ENCODE measurements at regions not wholly inside any gene's neighbourhood (a gene's known extent, or its start where the extent isn't known, plus 50 kb on each side); places are given as distances from the start of the nearest gene placed in this dataset.

DNA sequence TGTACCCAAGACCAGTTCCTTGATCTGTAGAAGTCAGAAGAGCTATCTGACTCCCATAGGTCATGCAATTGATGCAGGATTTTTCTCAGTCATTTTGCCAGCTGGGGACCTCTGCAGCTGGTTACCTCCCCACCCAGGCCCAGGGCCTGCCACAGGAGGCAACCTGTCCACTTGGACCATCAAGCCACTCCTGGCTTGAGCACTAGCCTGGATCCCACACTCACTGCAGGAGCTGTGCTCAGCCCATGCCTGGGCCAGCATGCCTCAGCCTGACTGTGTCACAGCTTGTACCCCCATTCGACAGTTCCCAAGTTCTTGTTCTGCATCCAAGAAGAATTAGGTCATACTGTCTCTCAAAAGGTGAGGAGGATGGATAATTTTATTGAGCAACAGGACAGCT lies 189.4 kb downstream of the PCDH17 start:
- no peak for TF ChIP-seq DNMT3B (CRISPR knock-in tag; conservative IDR thresholded peaks at IDR 0.05)
- TF ChIP-seq, protein P1, sequence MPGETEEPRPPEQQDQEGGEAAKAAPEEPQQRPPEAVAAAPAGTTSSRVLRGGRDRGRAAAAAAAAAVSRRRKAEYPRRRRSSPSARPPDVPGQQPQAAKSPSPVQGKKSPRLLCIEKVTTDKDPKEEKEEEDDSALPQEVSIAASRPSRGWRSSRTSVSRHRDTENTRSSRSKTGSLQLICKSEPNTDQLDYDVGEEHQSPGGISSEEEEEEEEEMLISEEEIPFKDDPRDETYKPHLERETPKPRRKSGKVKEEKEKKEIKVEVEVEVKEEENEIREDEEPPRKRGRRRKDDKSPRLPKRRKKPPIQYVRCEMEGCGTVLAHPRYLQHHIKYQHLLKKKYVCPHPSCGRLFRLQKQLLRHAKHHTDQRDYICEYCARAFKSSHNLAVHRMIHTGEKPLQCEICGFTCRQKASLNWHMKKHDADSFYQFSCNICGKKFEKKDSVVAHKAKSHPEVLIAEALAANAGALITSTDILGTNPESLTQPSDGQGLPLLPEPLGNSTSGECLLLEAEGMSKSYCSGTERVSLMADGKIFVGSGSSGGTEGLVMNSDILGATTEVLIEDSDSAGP (CRISPR knock-in tag; IDR thresholded peaks at IDR 0.05; ENCODE audit: borderline replicate concordance), result no peak
- TF ChIP-seq NFYB (CRISPR knock-in tag; IDR thresholded peaks at IDR 0.05), result no peak
- TF ChIP-seq ZNF274 (CRISPR knock-in tag; IDR thresholded peaks at IDR 0.05), result no peak
- TF ChIP-seq, protein P2, sequence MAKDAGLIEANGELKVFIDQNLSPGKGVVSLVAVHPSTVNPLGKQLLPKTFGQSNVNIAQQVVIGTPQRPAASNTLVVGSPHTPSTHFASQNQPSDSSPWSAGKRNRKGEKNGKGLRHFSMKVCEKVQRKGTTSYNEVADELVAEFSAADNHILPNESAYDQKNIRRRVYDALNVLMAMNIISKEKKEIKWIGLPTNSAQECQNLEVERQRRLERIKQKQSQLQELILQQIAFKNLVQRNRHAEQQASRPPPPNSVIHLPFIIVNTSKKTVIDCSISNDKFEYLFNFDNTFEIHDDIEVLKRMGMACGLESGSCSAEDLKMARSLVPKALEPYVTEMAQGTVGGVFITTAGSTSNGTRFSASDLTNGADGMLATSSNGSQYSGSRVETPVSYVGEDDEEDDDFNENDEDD (CRISPR knock-in tag; IDR thresholded peaks at IDR 0.05; ENCODE audit: borderline replicate concordance), result no peak
- TF ChIP-seq ZMAT3 (CRISPR knock-in tag; conservative IDR thresholded peaks at IDR 0.05), result no peak
- no peak for TF ChIP-seq MYNN (CRISPR knock-in tag; IDR thresholded peaks at IDR 0.05; ENCODE audit: low read depth)
- no peak for TF ChIP-seq CHD2 (IDR thresholded peaks at IDR 0.05; ENCODE audit: low read depth, low read length)
- no peak for TF ChIP-seq EP300 (IDR thresholded peaks at IDR 0.05; ENCODE audit: low read depth in 2 of 2, low read length in 2 of 2)
- no peak for TF ChIP-seq EP300 (CRISPR knock-in tag; IDR thresholded peaks at IDR 0.05; ENCODE audit: borderline replicate concordance)
- TF ChIP-seq, protein P3, sequence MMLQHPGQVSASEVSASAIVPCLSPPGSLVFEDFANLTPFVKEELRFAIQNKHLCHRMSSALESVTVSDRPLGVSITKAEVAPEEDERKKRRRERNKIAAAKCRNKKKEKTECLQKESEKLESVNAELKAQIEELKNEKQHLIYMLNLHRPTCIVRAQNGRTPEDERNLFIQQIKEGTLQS (CRISPR knock-in tag; IDR thresholded peaks at IDR 0.05), result no peak
- no peak for TF ChIP-seq ARNT (IDR thresholded peaks at IDR 0.05)

All from HepG2 (cell line).